ENCODE measurements at regions not wholly inside any gene's neighbourhood (a gene's known extent, or its start where the extent isn't known, plus 50 kb on each side); places are given as distances from the start of the nearest gene placed in this dataset.

DNA sequence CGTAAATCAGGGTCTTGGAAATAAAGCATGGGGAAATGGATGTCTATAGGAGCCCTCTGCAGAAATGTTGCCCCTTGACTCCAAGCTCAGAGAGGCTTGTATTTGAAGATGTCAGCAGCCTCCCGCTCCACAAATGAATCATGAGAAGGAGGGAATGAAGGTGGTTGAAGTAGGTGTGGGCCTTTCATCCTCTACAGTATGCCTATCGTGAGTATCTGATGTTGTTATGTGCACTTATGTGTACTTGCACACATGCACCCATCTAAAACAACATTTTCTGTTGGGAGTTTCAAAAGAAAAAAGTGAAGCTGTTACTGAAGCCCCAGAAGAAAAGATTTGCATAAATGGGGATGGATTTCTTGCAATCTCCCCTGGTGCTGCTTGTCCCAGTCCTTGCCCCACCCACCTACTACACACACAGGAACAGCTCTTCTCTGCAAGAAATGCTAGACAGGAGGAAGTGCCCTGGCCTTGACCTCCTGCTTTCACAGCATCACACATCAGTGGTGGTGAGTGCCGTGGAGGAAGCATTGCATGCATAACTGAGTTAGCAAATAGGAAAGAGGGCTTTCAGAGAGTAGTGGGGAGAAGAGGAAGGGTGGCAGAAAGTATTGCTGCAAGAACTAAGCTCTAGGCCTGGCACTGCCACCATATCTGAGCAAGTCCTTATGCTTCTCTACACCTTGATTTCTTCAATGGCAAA lies 156.1 kb downstream of the SNX18 start:
- H3K27ac ChIP-seq (ENCODE audit: low read depth, low read length) = no peak overlapping the region
- no peak overlapping the region for H3K4me2 ChIP-seq (ENCODE audit: low read length)
- ChIA-PET POLR2A (no interaction called here), RAD21 (ENCODE audit: low non-redundant PET in 1 of 2, low total read pairs in 2 of 2, uncharacterized antibody in 2 of 2, unreplicated experiment in 2 of 2) (no interaction called here), CTCF (no interaction called here)
- H3K4me1 ChIP-seq (ENCODE audit: control insufficient read depth in 1 of 2, insufficient read depth in 2 of 2, low read length in 2 of 2) = no peaks in the 10 kb centered on the region
- no peaks in the 10 kb centered on the region; a peak in 1 of 4 replicates for H3K9me3 ChIP-seq (ENCODE audit: control insufficient read depth in 1 of 2, insufficient read depth in 1 of 2, low read depth in 1 of 2, low read length in 2 of 2)
- no peak for ATAC-seq
- intact Hi-C loops (cut with micrococcal nuclease) = no loop called here
- TF ChIP-seq, protein P1, sequence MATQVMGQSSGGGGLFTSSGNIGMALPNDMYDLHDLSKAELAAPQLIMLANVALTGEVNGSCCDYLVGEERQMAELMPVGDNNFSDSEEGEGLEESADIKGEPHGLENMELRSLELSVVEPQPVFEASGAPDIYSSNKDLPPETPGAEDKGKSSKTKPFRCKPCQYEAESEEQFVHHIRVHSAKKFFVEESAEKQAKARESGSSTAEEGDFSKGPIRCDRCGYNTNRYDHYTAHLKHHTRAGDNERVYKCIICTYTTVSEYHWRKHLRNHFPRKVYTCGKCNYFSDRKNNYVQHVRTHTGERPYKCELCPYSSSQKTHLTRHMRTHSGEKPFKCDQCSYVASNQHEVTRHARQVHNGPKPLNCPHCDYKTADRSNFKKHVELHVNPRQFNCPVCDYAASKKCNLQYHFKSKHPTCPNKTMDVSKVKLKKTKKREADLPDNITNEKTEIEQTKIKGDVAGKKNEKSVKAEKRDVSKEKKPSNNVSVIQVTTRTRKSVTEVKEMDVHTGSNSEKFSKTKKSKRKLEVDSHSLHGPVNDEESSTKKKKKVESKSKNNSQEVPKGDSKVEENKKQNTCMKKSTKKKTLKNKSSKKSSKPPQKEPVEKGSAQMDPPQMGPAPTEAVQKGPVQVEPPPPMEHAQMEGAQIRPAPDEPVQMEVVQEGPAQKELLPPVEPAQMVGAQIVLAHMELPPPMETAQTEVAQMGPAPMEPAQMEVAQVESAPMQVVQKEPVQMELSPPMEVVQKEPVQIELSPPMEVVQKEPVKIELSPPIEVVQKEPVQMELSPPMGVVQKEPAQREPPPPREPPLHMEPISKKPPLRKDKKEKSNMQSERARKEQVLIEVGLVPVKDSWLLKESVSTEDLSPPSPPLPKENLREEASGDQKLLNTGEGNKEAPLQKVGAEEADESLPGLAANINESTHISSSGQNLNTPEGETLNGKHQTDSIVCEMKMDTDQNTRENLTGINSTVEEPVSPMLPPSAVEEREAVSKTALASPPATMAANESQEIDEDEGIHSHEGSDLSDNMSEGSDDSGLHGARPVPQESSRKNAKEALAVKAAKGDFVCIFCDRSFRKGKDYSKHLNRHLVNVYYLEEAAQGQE (IDR thresholded peaks at IDR 0.05; ENCODE audit: low read depth) = no peak
- TF ChIP-seq ELF1 (IDR thresholded peaks at IDR 0.05; ENCODE audit: borderline replicate concordance, low read depth) (no peak), POLR2A (IDR thresholded peaks at IDR 0.05; ENCODE audit: borderline replicate concordance, extremely low read depth, insufficient read depth, insufficient read length) (no peak), CBX3 (IDR thresholded peaks at IDR 0.05; ENCODE audit: low read depth) (no peak), SP1 (IDR thresholded peaks at IDR 0.05; ENCODE audit: low read depth) (no peak)
- no peaks in the 10 kb centered on the region; the same call in 1 of the 2 replicates for H3K9me2 ChIP-seq (ENCODE audit: insufficient read depth)
- H3K4me3 ChIP-seq (replicated peaks in 1 of 2; ENCODE audit: low read depth in 1 of 2, low read length in 2 of 2) = no peak overlapping the region
- peaks cover 7% of the 10 kb centered on the region; the same call in 1 of the 2 replicates for H3K27me3 ChIP-seq (ENCODE audit: insufficient read depth, low read length)
- no peaks in the 10 kb centered on the region for H3K36me3 ChIP-seq (ENCODE audit: control insufficient read depth in 1 of 2, insufficient read depth in 2 of 2, low read length in 2 of 2)
- BruUV-seq (replicated peaks) = no TSS peak
- H3K9ac ChIP-seq (ENCODE audit: low read length) = no peak overlapping the region
- H4K20me1 ChIP-seq (ENCODE audit: insufficient read depth) = no peaks in the 10 kb centered on the region
- no peaks in the 10 kb centered on the region for H3K79me2 ChIP-seq (ENCODE audit: insufficient read depth, low read length)
- H2AFZ ChIP-seq (ENCODE audit: low read depth, low read length, poor library complexity, severe bottlenecking) = no peak overlapping the region
- no peak for DNase-seq (ENCODE audit: low read depth, low spot score)

DNA sequence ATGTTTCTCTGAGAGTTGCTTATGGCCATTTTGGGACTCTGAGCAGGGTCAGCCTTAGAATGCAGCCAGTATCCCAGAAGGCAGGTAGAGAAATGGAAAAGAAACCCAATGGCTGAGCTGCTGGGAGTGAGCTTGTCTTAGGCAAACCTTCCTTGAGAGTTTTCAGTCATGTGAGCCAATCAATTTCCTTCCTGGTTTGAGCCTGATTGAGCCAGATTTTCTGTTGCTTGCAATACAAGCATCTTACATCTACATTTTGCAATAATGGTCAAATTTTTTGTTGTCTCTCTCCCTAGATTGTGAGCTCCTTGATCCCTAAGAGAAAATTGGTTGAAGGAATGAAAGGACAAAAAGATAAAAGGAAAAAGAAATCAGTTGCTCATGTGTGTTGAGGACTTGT lies 155.3 kb downstream of the SNX18 start:
- Histone ChIP-seq H3K9me2 (ENCODE audit: insufficient read depth) (no peaks in the 10 kb centered on the region; the same call in 1 of the 2 replicates), H3K36me3 (ENCODE audit: control insufficient read depth in 1 of 2, insufficient read depth in 2 of 2, low read length in 2 of 2) (no peaks in the 10 kb centered on the region), H4K20me1 (ENCODE audit: insufficient read depth) (no peaks in the 10 kb centered on the region), H3K79me2 (ENCODE audit: insufficient read depth, low read length) (no peaks in the 10 kb centered on the region), H2AFZ (ENCODE audit: low read depth, low read length, poor library complexity, severe bottlenecking) (no peak overlapping the region), H3K4me2 (ENCODE audit: low read length) (no peak overlapping the region), H3K9ac (ENCODE audit: low read length) (no peak overlapping the region), H3K9me3 (ENCODE audit: control insufficient read depth in 1 of 2, insufficient read depth in 1 of 2, low read depth in 1 of 2, low read length in 2 of 2) (no peaks in the 10 kb centered on the region; a peak in 1 of 4 replicates), H3K27ac (ENCODE audit: low read depth, low read length) (no peak overlapping the region), H3K27me3 (ENCODE audit: insufficient read depth, low read length) (peaks cover 7% of the 10 kb centered on the region; the same call in 1 of the 2 replicates), H3K4me1 (ENCODE audit: control insufficient read depth in 1 of 2, insufficient read depth in 2 of 2, low read length in 2 of 2) (no peaks in the 10 kb centered on the region), H3K4me3 (replicated peaks in 1 of 2; ENCODE audit: low read depth in 1 of 2, low read length in 2 of 2) (no peak overlapping the region)
- intact Hi-C loops (cut with micrococcal nuclease) = no loop called here
- no peak for DNase-seq (ENCODE audit: low read depth, low spot score)
- no peak for ATAC-seq
- RAD21 ChIA-PET (ENCODE audit: low non-redundant PET in 1 of 2, low total read pairs in 2 of 2, uncharacterized antibody in 2 of 2, unreplicated experiment in 2 of 2) = no interaction called here
- CTCF ChIA-PET = no interaction called here
- POLR2A ChIA-PET = no interaction called here
- no TSS peak for BruUV-seq (replicated peaks)
- TF ChIP-seq TCF7L2 (IDR thresholded peaks at IDR 0.05; ENCODE audit: borderline replicate concordance, extremely low read depth, insufficient read depth, insufficient read length) (no peak), CEBPB (IDR thresholded peaks at IDR 0.05; ENCODE audit: low read depth) (no peak), RAD21 (IDR thresholded peaks at IDR 0.05; ENCODE audit: low read depth) (no peak), MAX (IDR thresholded peaks at IDR 0.05) (no peak), EZH2 (IDR thresholded peaks at IDR 0.05) (no peak), ZFX (IDR thresholded peaks at IDR 0.05) (no peak), SRF (IDR thresholded peaks at IDR 0.05; ENCODE audit: low read depth) (no peak), FOSL1 (IDR thresholded peaks at IDR 0.05; ENCODE audit: low read depth) (no peak), SP1 (IDR thresholded peaks at IDR 0.05; ENCODE audit: low read depth) (no peak)
- TF ChIP-seq, protein P1 (IDR thresholded peaks at IDR 0.05; ENCODE audit: low read depth) = no peak

All from HCT116 (cell line).